Erythroblast (primary cell): ENCODE measurements at regions not wholly inside any gene's neighbourhood (a gene's known extent, or its start where the extent isn't known, plus 50 kb on each side); places are given as distances from the start of the nearest gene placed in this dataset.

Experiments used
- GATA1 ChIP-seq: IDR thresholded peaks from 2 replicates; pipeline ENCODE4 v1.6.1; 2011; ENCODE audit warnings: low read depth, mild to moderate bottlenecking, control low read depth, low read length, moderate library complexity
- POLR2A ChIP-seq: IDR thresholded peaks from 2 replicates; pipeline ENCODE4 v1.6.1; 2011; ENCODE audit warnings: mild to moderate bottlenecking, low read length

DNA sequence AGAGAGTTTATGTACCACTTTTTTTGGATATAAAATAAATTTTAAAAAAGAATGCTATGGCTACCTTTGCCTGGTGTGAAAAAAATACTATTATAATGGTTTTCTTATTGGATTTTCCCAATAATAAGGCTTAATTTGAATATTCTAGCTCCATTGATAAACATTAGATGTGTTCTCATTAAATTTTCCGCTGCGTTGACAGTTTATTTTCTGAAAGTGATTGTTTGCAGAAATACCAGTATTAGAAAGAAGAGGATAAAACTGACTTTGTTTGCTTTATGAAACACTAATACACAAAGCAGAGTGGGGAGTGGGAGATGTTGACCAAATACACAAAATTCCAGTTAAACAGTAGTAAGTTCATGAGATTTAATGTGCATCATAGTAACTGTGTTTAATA, 433.3 kb upstream of the TMEFF2 start:
- TF ChIP-seq POLR2A: no peak
- no peak for TF ChIP-seq GATA1
